HG03045 (cell line): ENCODE measurements at regions not wholly inside any gene's neighbourhood (a gene's known extent, or its start where the extent isn't known, plus 50 kb on each side); places are given as distances from the start of the nearest gene placed in this dataset.
A peak's percentile ranks its signal among the peaks of the same experiment; 100 is the strongest.

Experiments
- ATAC-seq: cut with Tn5 transposase; IDR thresholded peaks from one replicate; pipeline ENCODE4 v1.9.1; 2021; ENCODE audit warnings: mild to moderate bottlenecking, moderate library complexity; ENCODE audit not compliant: unreplicated experiment

DNA sequence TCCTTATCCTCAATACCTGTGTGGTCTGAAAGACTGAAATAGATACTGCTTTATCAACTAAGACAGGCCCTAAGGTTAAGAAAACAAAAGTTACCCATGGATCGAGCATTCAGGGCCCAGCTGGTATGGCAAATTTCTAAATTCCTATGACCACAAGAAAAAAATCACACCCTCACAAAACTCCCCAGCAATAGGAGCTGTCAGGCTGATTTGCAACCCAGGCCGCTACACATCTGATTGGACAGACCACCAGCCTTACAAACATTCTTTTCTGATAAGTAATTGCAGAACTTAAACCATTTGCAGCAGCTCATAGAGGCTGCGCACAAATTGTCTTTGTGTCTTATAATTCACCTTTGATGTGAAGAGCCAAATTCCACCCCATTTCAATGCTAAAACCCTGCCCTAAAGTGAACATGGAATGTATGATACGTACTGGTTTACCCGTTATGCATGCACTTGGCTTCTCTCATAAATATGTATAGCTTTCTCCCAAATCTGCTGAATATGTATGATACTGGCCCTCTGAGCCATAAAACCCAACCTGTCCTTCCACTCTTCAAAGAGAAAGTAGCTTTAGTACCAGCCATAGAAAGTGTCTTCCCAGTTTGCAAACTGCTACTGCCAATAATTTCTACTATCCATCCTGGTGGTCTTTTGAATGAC is 842.5 kb downstream of the GRID1 start:
- ATAC-seq: no peak

- no peak for ATAC-seq
These were observed 838.8 kb downstream of the GRID1 start for GRCh38 chr10:85527616-85528317.

DNA sequence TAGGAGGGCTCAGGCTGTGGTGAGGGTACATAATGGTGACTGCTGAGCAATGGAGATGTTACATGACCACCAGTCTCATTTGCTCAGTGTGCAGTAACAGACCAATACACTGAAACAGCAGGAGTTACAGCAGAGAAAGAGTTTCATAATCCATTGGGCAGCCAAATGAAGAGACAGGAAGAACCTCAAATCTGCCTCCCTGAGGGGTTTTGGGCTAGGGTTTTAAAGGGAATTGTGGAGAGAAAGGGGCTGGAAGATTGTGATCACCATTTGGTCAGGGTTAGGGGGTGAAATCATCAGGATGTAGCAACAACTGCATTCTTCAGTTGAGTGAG is 838.3 kb downstream of the GRID1 start:
- no peak for ATAC-seq

DNA sequence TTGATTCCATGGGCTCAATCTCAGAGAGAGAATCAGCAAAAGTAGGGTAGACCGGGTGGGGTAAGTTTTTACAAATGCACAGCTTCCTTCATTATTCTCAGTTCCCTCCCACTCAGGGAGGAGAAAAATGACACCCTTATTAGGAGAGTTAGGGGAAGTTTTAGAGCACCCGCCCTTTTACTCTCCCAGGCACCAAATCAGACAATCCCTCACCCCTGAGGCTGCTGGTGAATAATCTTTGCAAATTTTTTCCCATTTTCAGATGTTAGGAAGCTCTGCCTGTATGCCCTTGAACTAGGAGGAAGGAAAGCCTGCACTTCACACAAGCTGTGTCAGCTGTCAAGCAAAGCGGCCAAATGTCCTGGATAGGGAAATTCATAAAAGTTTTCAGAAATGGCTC is 834.9 kb downstream of the GRID1 start:
- no peak for ATAC-seq

- no peak for ATAC-seq
These were observed 833.8 kb downstream of the GRID1 start for GRCh38 chr10:85532773-85533172.

DNA sequence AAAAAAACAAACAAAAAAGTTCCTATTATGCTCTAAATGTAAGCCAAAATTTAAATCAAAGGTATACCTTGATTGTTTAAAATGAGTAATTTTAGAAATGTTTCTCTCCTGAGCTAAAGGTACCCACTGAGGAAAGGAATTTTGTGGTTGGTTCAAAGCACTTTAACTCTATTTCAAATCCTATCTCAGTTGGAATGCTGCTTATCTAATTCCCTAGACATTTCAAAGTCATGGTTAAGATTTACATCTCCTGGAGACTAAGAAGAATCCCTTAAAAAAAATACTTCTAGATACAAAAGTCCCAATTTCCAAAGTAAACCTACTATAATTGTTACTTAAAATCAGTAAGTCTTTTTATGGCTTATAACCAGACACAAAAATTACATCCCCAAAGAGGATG is 830.7 kb downstream of the GRID1 start:
- no peak for ATAC-seq

- no peak for ATAC-seq
These were observed 829.0 kb downstream of the GRID1 start for GRCh38 chr10:85537561-85537960.

DNA sequence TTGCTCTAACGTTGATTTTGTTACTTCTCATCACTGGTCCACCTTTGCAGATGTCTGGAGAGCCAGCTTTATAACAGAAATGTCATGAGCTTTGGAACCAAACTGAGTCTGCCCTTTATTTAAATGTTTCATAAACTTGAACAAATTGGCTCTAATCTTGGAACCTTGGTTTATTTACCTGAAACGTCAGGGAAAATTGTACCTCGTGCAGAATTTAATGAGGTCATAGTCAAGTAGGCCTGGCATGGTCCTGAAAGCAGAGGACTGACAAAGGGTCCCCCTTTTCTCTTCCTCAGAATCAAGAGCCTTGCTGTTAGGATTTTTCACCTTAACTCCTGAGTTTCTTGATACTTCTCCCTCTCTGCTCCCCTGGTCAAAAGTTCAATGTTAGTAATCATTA is 828.0 kb downstream of the GRID1 start:
- ATAC-seq: no peak

GRCh38 chr10:85542152-85542551 is 824.4 kb downstream of the GRID1 start:
- ATAC-seq: no peak

DNA sequence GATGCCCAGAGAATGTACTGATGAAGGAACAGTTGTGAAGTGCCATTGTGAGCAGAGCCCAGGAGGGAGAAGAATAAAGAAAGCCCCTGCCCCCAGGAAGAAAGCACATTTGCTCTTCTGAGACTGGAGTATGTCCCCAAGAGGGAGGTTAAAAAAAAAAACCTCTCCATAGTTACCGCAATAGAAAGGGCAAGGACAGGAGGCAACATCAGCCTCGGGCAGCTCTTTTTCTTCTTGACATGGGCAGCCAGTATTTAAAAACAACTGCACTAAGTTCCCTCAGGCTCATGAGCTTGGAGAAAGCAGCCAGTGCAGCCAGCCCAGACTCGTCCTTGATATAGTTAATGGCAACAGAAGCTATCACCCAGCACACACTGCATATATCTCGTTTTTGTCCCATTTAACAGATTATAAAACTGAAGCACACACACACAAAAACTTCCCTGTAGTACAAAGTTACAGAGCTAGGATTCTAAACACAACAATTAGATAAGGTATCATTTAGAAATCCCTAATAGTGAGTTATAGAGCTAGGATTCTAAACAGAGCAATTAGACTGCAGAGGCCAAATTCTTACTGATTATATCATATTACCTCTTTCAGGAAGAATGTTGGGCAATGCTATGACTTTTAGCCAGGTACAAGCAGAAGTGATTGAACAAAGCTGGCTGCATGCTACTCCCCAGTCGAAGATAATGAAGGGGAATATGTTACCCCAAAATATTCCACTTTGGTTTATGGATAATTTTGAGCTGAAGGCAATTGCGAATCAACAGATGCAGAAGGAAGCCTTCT is 823.5 kb downstream of the GRID1 start:
- no peak for ATAC-seq

DNA sequence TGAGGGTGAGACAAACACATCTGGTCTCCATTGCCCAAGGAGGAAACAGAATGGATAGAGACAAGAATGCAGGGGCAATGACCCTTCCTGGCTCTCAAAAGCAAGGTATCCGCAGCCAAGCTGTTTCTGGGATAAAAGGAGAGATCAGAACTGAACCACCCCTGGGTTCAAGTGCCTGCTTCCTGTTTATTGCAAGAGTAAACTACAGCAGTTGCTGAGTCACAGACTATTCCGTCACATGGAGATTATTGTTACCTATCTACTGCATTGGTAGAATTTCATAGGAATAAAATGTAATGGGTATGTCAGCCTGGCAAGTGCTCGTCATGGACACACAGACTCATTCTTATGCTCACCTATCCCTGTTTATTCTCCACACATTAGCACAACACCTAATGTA is 821.6 kb downstream of the GRID1 start:
- ATAC-seq: no peak

GRCh38 chr10:85545874-85546273 is 820.7 kb downstream of the GRID1 start:
- no peak for ATAC-seq

DNA sequence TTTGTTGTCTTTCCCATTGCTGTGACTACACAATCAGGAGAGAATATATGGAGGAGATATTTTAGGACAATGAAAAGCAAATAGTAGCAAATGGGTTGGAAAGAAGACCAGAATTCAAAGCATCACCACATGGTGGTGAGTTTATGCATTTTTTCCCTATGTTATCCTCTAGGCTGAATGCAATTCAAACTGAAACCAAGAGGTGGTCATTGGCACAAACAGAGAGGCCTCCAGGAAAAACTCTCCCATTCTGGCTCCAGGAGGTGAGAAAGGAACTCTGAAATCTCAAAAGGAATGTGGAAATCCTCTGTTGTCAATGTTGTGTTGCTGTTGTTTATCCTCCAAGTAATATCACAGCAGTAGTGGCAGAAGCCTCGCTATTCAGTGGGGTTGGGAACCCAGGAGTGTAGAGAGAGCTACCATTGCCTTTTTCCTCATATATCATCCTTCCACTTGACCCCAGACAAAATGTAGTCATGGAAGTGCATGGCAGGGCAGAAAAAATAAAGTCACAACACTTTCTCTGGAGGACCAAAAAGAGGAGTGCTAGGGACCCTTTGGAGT is 819.1 kb downstream of the GRID1 start:
- ATAC-seq: peak; percentile 20

GRCh38 chr10:85548034-85548433 is 818.6 kb downstream of the GRID1 start:
- peak; percentile 78 for ATAC-seq
